SK-N-SH treated with all-trans-retinoic acid at 6 μM for 48 hours (cell line): ENCODE measurements at regions not wholly inside any gene's neighbourhood (a gene's known extent, or its start where the extent isn't known, plus 50 kb on each side); places are given as distances from the start of the nearest gene placed in this dataset.

Experiments used
- ATAC-seq: fragments of 200-7000 bp; cut with Tn5 transposase; 3 replicates; pipeline ENCODE4 v1.9.1; 2020; ENCODE audit warnings: mild to moderate bottlenecking, moderate library complexity
- ARNTL ChIP-seq: fragments of 450-650 bp; formaldehyde crosslinking; IDR thresholded peaks from 2 replicates; pipeline ENCODE4 v1.5.0; 2020; ENCODE audit warnings: low read depth, mild to moderate bottlenecking, moderate library complexity, borderline replicate concordance
- BACH2 ChIP-seq: fragments of 250-450 bp; sonication (Bioruptor Pico); IDR thresholded peaks from 2 replicates; pipeline ENCODE4 v1.9.0; 2021; ENCODE audit warnings: mild to moderate bottlenecking, borderline replicate concordance
- CREB5 ChIP-seq: fragments of 250-450 bp; sonication (Bioruptor Pico); IDR thresholded peaks from 2 replicates; pipeline ENCODE4 v1.5.1; 2020; ENCODE audit warnings: low read depth, mild to moderate bottlenecking, moderate library complexity
- CSDC2 ChIP-seq: fragments of 250-450 bp; sonication (Bioruptor Pico); IDR thresholded peaks from 2 replicates; pipeline ENCODE4 v1.5.0; 2020; ENCODE audit warnings: mild to moderate bottlenecking, moderate library complexity
- CSRNP3 ChIP-seq: fragments of 250-450 bp; sonication (Bioruptor Pico); IDR thresholded peaks from 2 replicates; pipeline ENCODE4 v1.5.1; 2021; ENCODE audit warnings: mild to moderate bottlenecking, moderate library complexity
- ESRRG ChIP-seq: fragments of 250-450 bp; sonication (Bioruptor Pico); IDR thresholded peaks from 2 replicates; pipeline ENCODE4 v1.6.1; 2021; ENCODE audit warnings: mild to moderate bottlenecking
- GLIS3 ChIP-seq: fragments of 250-450 bp; sonication (Bioruptor Pico); IDR thresholded peaks from 2 replicates; pipeline ENCODE4 v1.5.0; 2020; ENCODE audit warnings: mild to moderate bottlenecking, moderate library complexity
- ISL1 ChIP-seq: fragments of 250-450 bp; sonication (Bioruptor Pico); IDR thresholded peaks from 2 replicates; pipeline ENCODE4 v2.1.2; 2022; ENCODE audit warnings: mild to moderate bottlenecking, moderate library complexity
- PATZ1 ChIP-seq: fragments of 250-450 bp; sonication (Bioruptor Pico); IDR thresholded peaks from 2 replicates; pipeline ENCODE4 v1.8.0; 2020; ENCODE audit warnings: mild to moderate bottlenecking, moderate library complexity, borderline replicate concordance
- POU6F1 ChIP-seq: fragments of 250-450 bp; sonication (Bioruptor Pico); IDR thresholded peaks from 2 replicates; pipeline ENCODE4 v1.8.0; 2021; ENCODE audit warnings: low read depth, mild to moderate bottlenecking, moderate library complexity, borderline replicate concordance
- PPARA ChIP-seq: fragments of 250-450 bp; sonication (Bioruptor Pico); IDR thresholded peaks from 2 replicates; pipeline ENCODE4 v1.5.0; 2020; ENCODE audit warnings: mild to moderate bottlenecking, borderline replicate concordance
- RARB ChIP-seq: fragments of 250-450 bp; sonication (Bioruptor Pico); IDR thresholded peaks from 2 replicates; pipeline ENCODE4 v1.8.0; 2021; ENCODE audit warnings: mild to moderate bottlenecking, moderate library complexity
- SNAI2 ChIP-seq: fragments of 250-450 bp; sonication (Bioruptor Pico); IDR thresholded peaks from 2 replicates; pipeline ENCODE4 v1.5.0; 2020; ENCODE audit warnings: mild to moderate bottlenecking, moderate library complexity
- TCF4 ChIP-seq: fragments of 250-450 bp; sonication (Bioruptor Pico); IDR thresholded peaks from 2 replicates; pipeline ENCODE4 v1.8.0; 2021; ENCODE audit warnings: mild to moderate bottlenecking, moderate library complexity, borderline replicate concordance
- TOX ChIP-seq: fragments of 250-450 bp; sonication (Bioruptor Pico); IDR thresholded peaks from 2 replicates; pipeline ENCODE4 v1.8.0; 2021; ENCODE audit warnings: mild to moderate bottlenecking, moderate library complexity, borderline replicate concordance
- TSHZ2 ChIP-seq: fragments of 250-450 bp; sonication (Bioruptor Pico); IDR thresholded peaks from 2 replicates; pipeline ENCODE4 v1.5.0; 2020; ENCODE audit warnings: mild to moderate bottlenecking, moderate library complexity
- ZC3H10 ChIP-seq: fragments of 250-450 bp; sonication (Bioruptor Pico); IDR thresholded peaks from 2 replicates; pipeline ENCODE4 v1.5.1; 2021; ENCODE audit warnings: mild to moderate bottlenecking, moderate library complexity
- ZFP3 ChIP-seq: fragments of 250-450 bp; sonication (Bioruptor Pico); IDR thresholded peaks from 2 replicates; pipeline ENCODE4 v1.5.0; 2020; ENCODE audit warnings: mild to moderate bottlenecking, moderate library complexity
- ZFP30 ChIP-seq: fragments of 450-650 bp; formaldehyde crosslinking; IDR thresholded peaks from 2 replicates; pipeline ENCODE4 v1.5.0; 2022; ENCODE audit warnings: mild to moderate bottlenecking, moderate library complexity
- ZNF565 ChIP-seq: fragments of 450-650 bp; formaldehyde crosslinking; conservative IDR thresholded peaks from 2 replicates; pipeline ENCODE4 v1.5.0; 2020; ENCODE audit warnings: low read depth, mild to moderate bottlenecking, moderate library complexity
- ZNF70 ChIP-seq: fragments of 450-650 bp; formaldehyde crosslinking; IDR thresholded peaks from 2 replicates; pipeline ENCODE4 v1.5.0; 2020; ENCODE audit warnings: mild to moderate bottlenecking, moderate library complexity
- ZNF8 ChIP-seq: fragments of 450-650 bp; formaldehyde crosslinking; IDR thresholded peaks from 2 replicates; pipeline ENCODE4 v1.5.0; 2020; ENCODE audit warnings: mild to moderate bottlenecking, moderate library complexity

- no peak for ATAC-seq
- TF ChIP-seq GLIS3 (CRISPR knock-in tag) (no peak), ARNTL (no peak), TCF4 (CRISPR knock-in tag) (no peak), ESRRG (no peak), ZNF70 (CRISPR knock-in tag) (no peak), CSDC2 (CRISPR knock-in tag) (no peak), ZNF565 (CRISPR knock-in tag) (no peak), ZFP30 (no peak), ZC3H10 (CRISPR knock-in tag) (no peak)
- TF ChIP-seq, all 23 proteins: peak for 0
Observed at GRCh38 chr10:130784326-130784725, 527.2 kb downstream of the TCERG1L start.

- TF ChIP-seq ZNF70 (CRISPR knock-in tag), result no peak
- no peak for TF ChIP-seq POU6F1 (CRISPR knock-in tag)
- TF ChIP-seq ESRRG, result no peak
- no peak for TF ChIP-seq ISL1
- TF ChIP-seq ZNF8 (CRISPR knock-in tag), result no peak
- TF ChIP-seq SNAI2, result no peak
- no peak for TF ChIP-seq PATZ1 (CRISPR knock-in tag)
- TF ChIP-seq RARB (CRISPR knock-in tag), result no peak
- no peak for TF ChIP-seq ZNF565 (CRISPR knock-in tag)
- TF ChIP-seq, all 23 proteins: peak for 0
- no peak for ATAC-seq
Observed at GRCh38 chr10:130786365-130786966, 525.1 kb downstream of the TCERG1L start.

GRCh38 chr10:130787243-130787642 lies 524.3 kb downstream of the TCERG1L start:
- no peak for ATAC-seq
- no peak for TF ChIP-seq ZC3H10 (CRISPR knock-in tag)
- no peak for TF ChIP-seq ZNF70 (CRISPR knock-in tag)
- TF ChIP-seq SNAI2, result no peak
- TF ChIP-seq ZFP3 (CRISPR knock-in tag), result no peak
- TF ChIP-seq RARB (CRISPR knock-in tag), result no peak
- no peak for TF ChIP-seq PPARA (CRISPR knock-in tag)
- TF ChIP-seq ZNF565 (CRISPR knock-in tag), result no peak
- no peak for TF ChIP-seq CSDC2 (CRISPR knock-in tag)
- TF ChIP-seq ZFP30, result no peak

GRCh38 chr10:130787821-130788220 lies 523.7 kb downstream of the TCERG1L start:
- ATAC-seq, result no peak
- TF ChIP-seq TOX (CRISPR knock-in tag) (no peak), CSRNP3 (CRISPR knock-in tag) (no peak), CSDC2 (CRISPR knock-in tag) (no peak), TSHZ2 (CRISPR knock-in tag) (no peak), ZNF70 (CRISPR knock-in tag) (no peak), POU6F1 (CRISPR knock-in tag) (no peak), CREB5 (no peak), ISL1 (no peak), RARB (CRISPR knock-in tag) (no peak), ZFP30 (no peak), BACH2 (CRISPR knock-in tag) (no peak), ZNF8 (CRISPR knock-in tag) (no peak), TCF4 (CRISPR knock-in tag) (no peak), PPARA (CRISPR knock-in tag) (no peak)
